NCI-H1092 treated with DMSO at 0.1 percent for 48 hours (cell line): ENCODE measurements at regions not wholly inside any gene's neighbourhood (a gene's known extent, or its start where the extent isn't known, plus 50 kb on each side); places are given as distances from the start of the nearest gene placed in this dataset.

Experiments
- DNase-seq: peaks from one replicate; lab custom pipeline; 2025; lab: John Stamatoyannopoulos, UW

DNA sequence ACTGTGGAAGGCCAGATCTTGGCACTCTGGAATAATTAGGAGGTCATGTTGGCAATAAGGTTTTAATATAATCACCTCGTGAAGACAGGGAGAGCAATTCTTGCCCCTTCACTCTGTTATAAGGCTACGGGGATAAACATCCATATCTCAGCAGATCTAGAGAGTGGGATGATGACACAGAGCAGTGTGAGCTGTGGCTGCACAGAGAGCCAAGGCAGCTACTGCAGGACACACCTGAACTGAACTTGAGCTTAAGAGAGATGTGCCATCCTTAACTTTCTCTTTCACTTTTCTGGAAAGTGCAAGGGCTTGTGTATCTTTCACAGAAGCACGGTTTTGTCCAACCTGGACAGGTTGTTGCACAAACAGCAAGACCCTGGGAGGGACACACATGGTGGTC lies 174.7 kb downstream of the GATA3 start:
- no peak for DNase-seq

DNA sequence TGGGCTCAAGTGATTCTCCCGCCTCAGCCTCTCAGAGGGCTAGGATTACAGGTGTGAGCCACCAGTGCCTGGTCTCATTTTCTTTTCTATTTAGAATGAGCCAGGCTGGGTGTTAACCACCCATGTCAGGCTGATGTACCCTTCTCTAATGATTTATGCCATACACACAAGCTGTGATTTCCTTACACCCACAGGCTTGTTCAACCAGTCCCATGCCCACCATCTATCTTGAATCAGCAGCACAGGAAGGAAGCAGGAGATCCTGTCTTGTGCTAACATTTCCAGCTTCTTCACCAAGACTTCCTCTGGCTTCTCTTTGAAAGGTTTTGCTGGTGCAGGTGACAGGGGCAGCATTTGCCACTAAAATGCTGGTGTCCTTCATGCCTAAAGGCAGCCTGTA lies 176.4 kb downstream of the GATA3 start:
- DNase-seq: no peak

DNA sequence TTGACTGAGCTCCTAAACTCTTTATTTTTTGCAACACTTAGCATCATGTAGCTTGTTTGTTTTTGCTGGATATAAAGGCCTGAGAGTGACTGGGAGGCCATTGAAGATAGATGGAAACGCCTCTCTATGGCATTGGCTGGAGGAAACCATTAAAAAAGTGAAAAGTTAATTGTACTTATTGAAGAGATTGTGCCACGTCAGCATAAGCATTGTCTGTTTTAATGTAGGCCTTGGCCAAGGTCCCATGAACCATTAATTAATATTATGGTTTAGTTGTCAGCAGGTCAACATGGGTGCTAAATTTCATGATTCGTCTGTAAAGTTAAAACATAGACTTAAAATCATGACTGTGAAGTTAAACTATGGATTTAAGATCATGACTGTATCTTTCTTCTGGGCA lies 178.6 kb downstream of the GATA3 start:
- DNase-seq: no peak

DNA sequence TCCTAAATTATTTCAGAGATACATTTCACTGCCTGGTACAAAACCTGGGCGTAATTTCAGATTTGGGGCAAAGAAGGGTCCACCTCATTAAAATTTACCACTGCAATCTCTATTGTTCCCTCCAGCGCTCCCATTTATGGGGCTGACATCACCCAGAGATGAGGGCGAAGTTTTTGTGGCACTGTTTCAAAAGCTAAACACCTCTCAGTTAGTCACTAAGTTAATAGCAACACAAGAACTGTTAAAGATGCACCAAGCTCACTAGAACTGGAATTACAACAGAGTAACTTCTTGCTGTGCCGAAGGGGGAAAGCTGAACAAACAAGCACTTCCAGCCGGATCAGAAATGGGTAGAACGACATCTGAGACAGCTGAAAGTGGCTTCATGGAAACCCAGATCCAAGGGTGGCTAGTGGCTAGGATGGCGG lies 179.4 kb downstream of the GATA3 start:
- DNase-seq: no peak

DNA sequence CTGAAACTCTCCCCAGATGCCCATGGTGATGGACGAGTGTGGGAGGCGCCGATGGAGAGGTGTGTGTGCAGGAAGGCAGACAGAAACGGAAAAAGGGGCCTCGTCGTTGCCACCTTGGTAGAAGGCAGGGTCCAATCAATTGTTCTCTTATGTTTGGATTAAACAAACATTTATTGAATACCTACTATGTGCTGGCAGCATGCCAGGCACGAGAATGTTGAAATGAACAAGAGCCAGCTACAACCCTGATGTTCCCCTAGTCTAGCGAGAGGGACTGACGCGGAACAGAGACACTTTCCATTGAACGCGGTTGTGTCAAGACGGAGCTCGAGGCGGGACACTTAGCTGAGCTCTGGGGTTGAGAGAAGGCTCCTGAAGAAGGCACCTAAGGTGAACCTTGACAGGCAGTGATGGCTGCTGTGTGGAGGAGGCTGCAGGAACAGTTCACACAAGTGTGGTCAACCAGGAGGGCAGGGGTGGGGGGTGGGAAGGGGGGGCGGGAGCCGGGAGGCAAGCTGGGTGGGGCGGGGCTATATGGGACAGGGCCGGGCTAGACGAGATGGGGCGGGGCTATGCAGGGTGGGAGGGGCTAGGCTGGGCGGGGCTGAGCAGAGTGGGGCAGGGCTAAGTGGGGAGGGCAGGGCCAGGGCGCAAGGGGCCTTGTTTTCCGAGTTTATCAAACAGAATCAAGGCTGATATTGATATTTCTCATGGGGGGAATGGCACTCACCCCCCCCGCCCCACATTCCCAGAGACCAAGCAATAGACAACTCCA lies 181.0 kb downstream of the GATA3 start:
- DNase-seq: no peak

DNA sequence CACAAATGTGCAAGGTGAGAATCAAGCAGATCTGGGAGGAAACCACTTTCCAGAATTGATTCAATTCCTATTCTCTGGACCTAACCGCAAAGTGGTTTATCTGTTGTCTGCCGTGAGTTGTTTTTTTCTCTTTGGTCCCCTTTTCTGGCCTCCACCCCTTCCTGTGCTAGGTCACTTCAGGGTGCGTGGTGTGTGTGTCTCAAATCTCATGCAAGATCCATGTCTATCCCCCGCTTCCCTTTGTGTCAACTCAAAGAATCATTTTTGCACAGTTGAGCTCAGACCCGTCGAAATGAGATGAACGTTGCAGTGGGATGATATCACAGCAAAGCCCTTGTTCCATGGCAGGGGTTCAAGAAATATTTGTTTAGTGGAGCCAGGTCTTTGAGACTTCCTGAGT lies 184.5 kb downstream of the GATA3 start:
- DNase-seq: no peak

DNA sequence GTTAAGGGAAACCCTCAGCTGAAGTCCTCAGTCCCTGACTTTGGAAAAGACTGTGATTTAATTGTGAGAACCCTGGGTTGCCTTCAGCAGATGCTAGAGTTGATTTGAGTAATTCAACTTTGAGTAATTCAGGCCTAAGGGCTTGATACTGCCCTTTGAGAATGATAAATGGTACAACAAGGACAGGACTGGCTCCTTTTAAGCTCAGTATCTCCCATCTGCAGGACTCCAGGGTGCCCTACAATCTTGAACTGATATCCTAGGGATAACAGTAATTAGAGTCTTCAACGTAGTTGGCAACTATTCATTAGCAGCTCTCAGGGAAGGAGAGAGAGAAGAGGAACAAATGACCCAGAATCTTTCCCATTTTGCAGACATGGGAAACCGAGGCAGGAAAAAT lies 186.4 kb downstream of the GATA3 start:
- no peak for DNase-seq

DNA sequence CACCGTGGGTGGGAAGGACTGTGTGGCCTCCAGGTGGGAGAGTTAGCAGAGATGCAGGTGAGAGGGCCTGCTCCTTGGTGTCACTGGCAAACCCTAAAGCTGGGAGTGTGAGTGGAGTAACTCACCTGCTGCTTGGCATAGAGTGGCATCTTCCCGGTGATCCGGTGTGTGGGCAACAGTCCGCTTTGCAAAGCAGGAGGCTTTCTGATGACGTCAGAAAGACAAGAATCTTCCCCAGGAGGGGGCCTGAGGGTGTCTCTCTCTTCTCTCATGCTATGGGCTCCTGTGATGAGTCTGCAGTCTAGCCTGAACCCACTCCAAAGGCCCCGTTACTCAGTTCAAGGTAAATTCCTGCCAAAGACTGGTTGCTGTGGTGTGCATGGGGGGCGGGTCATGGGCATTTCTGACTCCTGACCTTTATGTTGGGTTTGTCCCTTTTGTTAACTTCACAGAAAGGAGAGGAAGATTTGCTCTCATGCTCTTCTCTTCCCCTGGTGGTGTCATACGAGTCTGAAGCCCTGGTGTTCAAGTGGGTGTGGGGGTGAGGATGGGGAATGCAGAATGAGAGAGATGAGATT lies 187.9 kb downstream of the GATA3 start:
- no peak for DNase-seq

DNA sequence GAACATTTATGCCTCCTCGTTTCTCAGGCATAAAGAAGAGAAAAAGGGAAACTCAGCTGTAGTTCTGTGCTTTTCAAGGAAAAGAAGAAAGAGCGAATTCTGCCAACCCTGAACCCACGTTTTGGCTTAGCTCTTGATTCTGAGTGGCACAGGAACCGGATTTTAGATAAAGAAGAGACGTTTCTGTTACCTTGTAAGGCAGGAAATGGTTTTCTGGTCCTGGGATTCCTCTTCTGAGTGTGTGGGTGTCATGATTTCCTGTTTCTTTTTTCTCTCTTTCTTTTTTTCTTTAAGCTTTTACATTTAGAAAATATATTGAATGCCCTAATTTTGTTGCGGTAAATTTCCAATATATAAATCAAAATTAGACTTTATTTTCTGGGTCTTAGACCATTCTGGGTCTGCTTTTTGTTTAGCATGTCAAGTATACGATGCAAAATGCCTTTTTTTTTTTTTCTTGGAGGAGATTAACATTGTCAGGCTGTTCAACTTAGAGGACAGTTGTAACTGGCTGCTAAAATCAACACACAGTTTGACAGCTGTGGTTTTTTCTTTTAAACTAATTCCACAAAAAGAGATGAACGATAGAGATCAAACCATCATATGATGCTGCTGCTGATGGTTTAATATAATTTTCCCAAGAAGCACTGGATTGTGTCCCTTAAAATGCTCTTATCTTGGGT lies 190.8 kb downstream of the GATA3 start:
- DNase-seq: no peak

DNA sequence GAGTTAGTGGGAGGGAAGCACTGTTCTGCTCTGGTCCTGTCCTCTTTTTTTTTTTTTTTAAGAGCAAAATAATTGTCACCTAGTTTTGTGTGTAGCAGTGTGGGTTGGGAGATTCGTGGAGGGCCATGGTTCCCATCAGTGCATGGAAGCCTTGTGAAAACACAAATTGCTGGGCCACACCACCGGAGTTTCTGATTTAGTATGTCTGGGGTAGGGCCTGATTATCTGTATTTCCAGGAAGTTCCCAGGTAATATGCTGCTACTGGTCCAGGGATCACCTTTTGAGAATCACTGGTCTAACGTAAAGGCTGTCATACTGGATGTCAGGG lies 191.3 kb downstream of the GATA3 start:
- DNase-seq: no peak

DNA sequence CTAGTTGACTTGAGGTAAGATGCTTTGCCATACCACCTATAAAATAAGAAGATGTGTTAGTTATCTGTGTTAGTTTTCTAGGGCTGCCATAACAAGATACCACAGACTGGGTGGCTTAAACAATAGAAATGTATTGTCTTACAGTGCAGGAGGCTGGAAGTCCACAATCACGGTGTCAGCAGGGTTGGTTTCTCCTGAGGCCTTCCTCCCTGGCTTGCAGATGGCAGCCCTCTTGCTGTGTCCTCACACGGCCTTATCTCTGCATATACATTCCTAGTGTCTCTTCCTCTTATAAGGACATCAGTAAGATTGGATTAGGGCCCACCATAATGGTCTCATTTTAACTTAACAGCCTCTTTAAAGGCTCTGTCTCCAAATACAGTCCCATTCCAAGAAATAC lies 192.1 kb downstream of the GATA3 start:
- no peak for DNase-seq

DNA sequence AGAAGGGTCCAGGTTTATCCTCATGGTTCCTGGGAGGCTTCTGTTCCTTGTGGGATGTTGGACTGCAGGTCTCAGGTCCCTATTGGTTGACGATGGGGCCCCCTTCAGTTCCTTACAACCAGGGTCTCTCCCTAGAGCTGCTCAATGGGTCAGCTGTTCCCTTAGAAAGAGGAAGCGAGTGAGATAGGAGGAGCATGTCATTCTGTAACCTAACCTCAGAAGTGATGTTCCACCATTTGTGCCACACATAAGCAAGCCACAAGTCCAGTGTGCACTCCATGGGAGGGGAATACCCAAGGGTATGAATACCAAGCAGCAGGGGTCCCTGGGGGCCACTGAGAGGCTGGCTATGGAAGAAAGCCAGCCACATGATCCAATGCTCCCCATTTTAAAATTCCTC lies 192.7 kb downstream of the GATA3 start:
- no peak for DNase-seq

DNA sequence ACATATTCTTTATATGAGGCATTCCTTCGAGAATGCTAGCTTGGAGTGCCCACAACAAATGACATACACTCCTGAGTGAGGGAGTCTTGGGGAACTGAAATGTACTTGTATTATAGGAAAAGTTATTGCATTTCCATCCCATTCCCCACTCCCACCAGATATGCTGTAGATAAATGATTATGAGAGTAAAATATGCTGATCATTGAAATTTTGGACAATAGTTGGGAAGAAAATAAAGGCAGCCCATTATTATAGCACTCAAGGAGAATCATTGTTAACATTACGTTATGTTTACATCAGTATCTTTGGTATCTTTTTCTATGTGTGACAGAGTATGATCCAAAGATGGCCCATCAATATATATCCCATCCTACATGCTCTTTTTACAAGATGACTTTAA lies 194.4 kb downstream of the GATA3 start:
- DNase-seq: no peak

DNA sequence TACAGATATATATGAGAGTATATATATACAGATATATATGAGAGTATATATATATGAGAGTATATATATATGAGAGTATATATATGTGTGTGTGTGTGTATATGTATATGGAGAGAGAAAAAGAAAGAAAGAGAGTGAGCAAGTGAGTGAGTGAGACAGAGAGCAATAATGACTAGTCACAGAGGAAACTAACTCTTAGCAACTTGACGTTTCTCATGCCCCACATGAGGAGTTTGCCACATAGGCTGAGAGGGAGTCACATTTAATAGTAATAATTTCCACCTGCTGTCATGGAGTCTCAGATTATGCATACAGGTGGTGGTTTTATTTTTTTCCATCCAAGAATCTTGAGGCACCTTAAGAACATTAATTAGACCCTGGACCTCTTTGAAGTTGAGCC lies 199.9 kb downstream of the GATA3 start:
- no peak for DNase-seq

DNA sequence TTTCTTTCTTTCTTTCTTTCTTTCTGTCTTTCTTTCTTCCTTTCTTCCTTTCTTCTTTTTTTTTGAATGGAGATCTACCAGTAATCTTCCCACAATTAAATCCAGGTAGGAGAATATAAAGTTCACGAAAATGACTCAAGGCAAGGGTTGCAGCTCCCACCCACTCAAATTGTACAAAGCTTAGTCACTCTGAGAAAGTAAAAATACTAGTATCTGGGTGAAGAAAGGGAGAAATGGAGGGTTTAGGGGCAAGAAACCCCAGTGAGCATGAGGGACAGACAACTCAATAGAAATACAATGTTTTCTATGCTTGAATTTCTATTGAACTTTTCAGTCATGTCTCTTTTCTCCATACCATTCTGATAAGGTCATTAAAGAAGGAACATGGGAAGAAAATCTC lies 200.8 kb downstream of the GATA3 start:
- DNase-seq: no peak

DNA sequence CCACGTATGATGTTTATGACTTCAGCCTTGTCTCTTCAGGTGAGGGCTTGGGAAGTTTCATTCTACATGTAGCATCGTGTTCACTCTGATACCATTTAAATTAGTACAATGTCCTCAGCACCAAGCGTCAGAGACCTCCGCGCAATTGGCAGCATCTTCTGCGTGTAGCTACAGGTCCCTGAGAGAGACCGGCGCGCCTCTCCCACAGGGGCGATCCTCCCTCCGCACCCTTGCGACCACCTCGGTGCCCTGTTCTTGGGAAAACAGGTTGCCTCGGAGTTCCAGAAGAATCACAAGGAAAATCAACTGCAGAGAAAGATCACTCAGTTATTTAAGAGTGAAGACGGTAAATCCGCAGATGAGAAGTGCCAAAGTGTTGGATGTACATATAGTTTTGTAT lies 206.2 kb downstream of the GATA3 start:
- no peak for DNase-seq

DNA sequence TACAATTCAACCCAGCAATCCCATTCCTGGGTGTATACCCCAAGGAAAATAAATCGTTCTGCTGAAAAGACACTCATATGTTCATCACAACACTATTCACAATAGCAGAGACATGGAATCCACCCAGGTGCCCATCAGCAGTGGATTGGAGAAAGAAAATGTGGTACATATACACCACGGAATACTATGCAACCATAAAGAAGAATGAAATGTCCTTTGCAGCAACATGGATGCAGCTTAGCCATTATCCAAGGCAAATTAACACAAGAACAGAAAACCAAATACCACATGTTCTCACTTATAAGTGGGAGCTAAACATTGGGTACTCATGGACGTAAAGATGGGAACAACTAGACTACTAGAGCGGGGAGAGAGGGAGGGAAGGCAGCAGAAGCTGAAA lies 207.8 kb downstream of the GATA3 start:
- DNase-seq: no peak

DNA sequence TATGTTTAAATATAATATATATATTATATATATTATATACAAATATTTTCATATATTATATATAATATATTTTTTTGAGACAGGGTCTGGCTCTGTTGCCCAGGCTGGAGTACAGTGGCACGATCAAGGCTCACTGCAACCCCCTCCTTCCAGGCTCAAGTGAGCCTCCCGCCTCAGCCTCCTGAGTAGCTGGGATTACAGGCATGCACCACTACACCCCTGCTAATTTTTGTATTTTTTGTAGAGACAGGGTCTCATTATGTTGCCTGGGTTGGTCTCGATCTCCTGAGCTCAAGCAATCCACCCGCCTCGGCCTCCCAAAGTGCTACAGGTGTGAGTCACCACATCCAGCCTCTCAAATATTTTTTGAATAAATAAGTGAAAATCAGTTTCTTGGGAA lies 215.5 kb downstream of the GATA3 start:
- no peak for DNase-seq

DNA sequence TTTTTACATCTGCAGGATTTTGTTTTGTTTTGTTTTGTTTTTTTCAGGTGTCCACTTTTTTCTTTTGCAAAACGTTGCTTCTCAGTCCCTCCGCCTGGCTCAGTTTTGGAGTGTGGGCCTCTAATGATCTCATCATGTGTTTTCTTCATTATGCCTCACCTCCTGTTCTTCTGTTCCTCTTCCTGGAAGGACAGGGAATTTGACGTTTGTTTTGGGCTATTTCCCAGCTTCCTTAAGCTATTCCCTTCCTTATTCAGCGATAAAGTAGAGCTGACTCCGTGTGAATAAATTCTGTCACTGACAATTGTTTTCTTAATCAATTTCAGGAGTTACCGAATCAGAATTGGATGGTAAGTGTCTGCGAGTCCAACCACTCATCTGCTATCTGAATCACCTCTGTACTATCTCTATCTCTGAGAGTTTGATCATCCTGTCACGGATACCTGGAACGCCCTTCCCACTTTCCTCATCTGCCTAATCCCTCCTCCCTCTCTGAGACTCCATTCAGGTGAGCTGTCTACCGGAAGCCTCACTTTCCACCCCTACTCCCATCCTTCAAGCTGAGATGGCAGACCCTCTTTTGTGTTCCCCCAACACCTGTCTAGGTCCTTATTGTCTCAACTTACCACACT lies 218.4 kb downstream of the GATA3 start:
- no peak for DNase-seq

DNA sequence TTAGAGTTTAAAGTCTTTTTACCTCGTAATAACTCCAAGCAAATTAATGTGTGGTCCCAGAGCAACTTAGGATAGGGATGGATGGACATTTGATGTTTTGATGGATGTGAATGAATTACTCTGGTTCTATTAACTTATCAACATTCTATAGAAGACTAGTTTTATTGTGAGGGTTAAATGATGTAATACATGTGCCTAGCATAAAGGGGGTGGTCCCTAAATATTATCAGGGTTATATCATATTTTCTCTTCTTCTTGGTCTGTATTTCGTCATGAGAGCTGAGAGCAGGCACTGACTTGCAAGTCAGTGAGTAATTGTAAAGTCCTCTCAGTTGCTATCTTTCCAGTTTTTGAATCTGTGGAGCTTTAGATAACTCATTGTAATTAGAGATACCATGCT lies 219.3 kb downstream of the GATA3 start:
- no peak for DNase-seq

DNA sequence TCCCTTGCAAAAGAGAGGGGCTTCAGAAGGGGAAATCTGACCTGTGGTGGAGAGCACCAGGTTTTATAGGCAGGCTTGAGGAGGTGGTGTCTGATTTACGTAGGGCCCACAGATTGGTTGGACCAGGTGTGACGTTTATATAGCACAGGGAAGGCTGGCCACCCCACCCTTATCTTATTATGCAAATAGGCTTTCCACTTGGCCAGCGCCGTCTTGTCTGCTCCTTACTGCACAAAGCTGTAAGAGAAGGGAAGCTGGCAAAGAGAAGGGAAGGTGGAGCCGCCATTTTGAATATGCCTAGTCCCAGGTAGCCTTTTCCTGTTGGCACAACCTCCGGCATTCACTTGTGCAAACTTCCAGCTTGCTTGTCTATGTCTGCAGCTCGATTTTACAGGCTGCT lies 221.4 kb downstream of the GATA3 start:
- no peak for DNase-seq

DNA sequence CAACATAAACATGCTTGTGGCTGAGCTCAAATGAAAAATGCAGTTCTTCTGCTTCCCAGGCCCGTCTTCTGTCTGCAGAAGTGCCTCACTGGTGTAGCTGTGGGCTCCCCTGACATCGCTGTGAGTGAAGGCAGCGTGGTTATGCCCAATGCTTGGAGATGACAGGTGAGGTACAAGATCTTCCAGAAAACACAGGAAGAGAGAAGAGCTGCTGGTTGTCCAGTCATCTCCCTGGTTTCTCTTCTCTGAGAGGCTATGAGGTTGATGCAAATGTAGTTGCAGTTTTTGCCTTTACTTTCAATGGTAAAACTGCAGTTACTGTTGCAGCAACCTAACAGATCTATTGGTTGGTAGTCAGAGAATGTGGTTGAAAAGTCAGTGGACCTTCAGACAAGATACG lies 223.6 kb downstream of the GATA3 start:
- no peak for DNase-seq

DNA sequence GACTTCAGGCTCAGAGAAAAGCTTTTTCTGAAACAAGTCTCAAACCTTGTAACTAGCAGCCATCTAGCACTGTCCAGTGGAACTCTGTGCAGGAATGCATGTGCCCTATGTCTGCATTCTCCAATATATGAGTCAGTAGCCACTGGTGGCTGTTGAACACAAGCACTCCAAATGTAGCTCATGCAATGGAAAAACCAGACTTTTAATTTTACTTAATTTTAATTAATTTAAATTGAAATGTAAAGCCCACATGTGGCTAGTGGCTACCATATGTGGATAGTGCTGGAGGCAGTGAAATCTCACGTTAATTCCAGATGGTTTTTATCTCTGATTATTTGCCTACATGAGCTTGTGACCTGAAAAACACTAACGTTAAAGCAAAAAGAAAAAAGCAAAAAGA lies 225.1 kb downstream of the GATA3 start:
- no peak for DNase-seq
